CD4-positive, alpha-beta memory T cell (primary cell): ENCODE measurements at regions not wholly inside any gene's neighbourhood (a gene's known extent, or its start where the extent isn't known, plus 50 kb on each side); places are given as distances from the start of the nearest gene placed in this dataset.

ENCODE experiments used
- CTCF ChIA-PET: fragments of 350-600 bp; sonication (Branson Sonifier 250); formaldehyde crosslinking; loops from one replicate; lab custom pipeline; 2021; ENCODE audit warnings: inconsistent platforms; ENCODE audit not compliant: partially characterized antibody; lab: Charles Lee
- POLR2A ChIA-PET: fragments of 350-600 bp; sonication (Branson Sonifier 250); formaldehyde crosslinking; loops from one replicate; lab custom pipeline; 2021; ENCODE audit not compliant: partially characterized antibody; lab: Charles Lee
- DNase-seq, 5 donors: peaks; one replicate each; pipeline versions ENCODE4 v3.0.0 to v3.0.0-alpha.2; 2020 to 2022; ENCODE audit warnings: mixed read lengths in 1 of 5
- H3K27ac ChIP-seq: one replicate; pipeline ENCODE4 v1.7.0; 2013; ENCODE audit warnings: low read depth, low read length
- H3K27me3 ChIP-seq: 2 replicates; pipeline ENCODE4 v1.7.0; 2013; ENCODE audit warnings: mild to moderate bottlenecking, low read length, moderate library complexity; ENCODE audit not compliant: insufficient read depth
- H3K36me3 ChIP-seq: 2 replicates; pipeline ENCODE4 v1.7.0; 2013; ENCODE audit warnings: mild to moderate bottlenecking, low read length, moderate library complexity; ENCODE audit not compliant: insufficient read depth
- H3K4me1 ChIP-seq: 2 replicates; pipeline ENCODE4 v1.7.0; 2013; ENCODE audit warnings: mild to moderate bottlenecking, low read length, moderate library complexity; ENCODE audit not compliant: insufficient read depth
- H3K4me3 ChIP-seq, 2 donors: one replicate each; pipeline ENCODE4 v1.7.0; 2013; ENCODE audit warnings: low read length in 2 of 2, mild to moderate bottlenecking in 1 of 2
- H3K9me3 ChIP-seq, 2 donors: one replicate each; pipeline ENCODE4 v1.7.0; 2013; ENCODE audit warnings: low read length in 2 of 2, control low read depth in 1 of 2; ENCODE audit not compliant: control insufficient read depth in 1 of 2
- H3K27ac Mint-ChIP-seq, 7 donors: one replicate each; pipeline ENCODE4 v1.8.0; 2020 to 2021; ENCODE audit warnings: mixed read lengths in 7 of 7, mild to moderate bottlenecking in 6 of 7, inconsistent platforms in 3 of 7, moderate library complexity in 3 of 7
- H3K27me3 Mint-ChIP-seq, 2 donors: one replicate each; pipeline ENCODE4 v1.8.0; 2020 to 2021; ENCODE audit warnings: mixed read lengths in 2 of 2
- H3K36me3 Mint-ChIP-seq, 2 donors: one replicate each; pipeline ENCODE4 v1.8.0; 2020 to 2021; ENCODE audit warnings: mixed read lengths in 2 of 2, inconsistent platforms in 1 of 2, mild to moderate bottlenecking in 1 of 2
- H3K4me1 Mint-ChIP-seq, 4 donors: one replicate each; pipeline ENCODE4 v1.8.0; 2020 to 2021; ENCODE audit warnings: mixed read lengths in 4 of 4, mild to moderate bottlenecking in 1 of 4
- H3K4me3 Mint-ChIP-seq, 8 donors: one replicate each; pipeline ENCODE4 v1.8.0; 2020 to 2021; ENCODE audit warnings: mixed read lengths in 8 of 8, mild to moderate bottlenecking in 7 of 8, moderate library complexity in 6 of 8, inconsistent platforms in 3 of 8
- H3K9me3 Mint-ChIP-seq, 8 donors: one replicate each; pipeline ENCODE4 v1.8.0; 2020 to 2021; ENCODE audit warnings: mixed read lengths in 8 of 8, mild to moderate bottlenecking in 5 of 8, inconsistent platforms in 3 of 8, moderate library complexity in 1 of 8
- intact Hi-C: fragments of 100-400 bp; cut with micrococcal nuclease; formaldehyde crosslinking; loops from one replicate; pipeline ENCODE4 v1.15.1; 2023

- H3K9me3 ChIP-seq: no peaks in the 10 kb centered on the region
- H3K4me3 ChIP-seq: no peak overlapping the region
- Mint-ChIP-seq H3K27ac (no peak overlapping the region), H3K36me3 (no peaks in the 10 kb centered on the region), H3K4me1 (no peaks in the 10 kb centered on the region), H3K4me3 (no peak overlapping the region), H3K27me3 (peaks cover 2 to 7% of the 10 kb centered on the region in 2 donors), H3K9me3 (peaks cover 0 to 1% (median 0%) of the 10 kb centered on the region in 8 donors)
- POLR2A ChIA-PET: no interaction called here
- H3K27me3 ChIP-seq: no peaks in the 10 kb centered on the region
- no peak for DNase-seq
- intact Hi-C loops: no loop called here
- no peaks in the 10 kb centered on the region for H3K4me1 ChIP-seq
- no peak overlapping the region for H3K27ac ChIP-seq
- H3K36me3 ChIP-seq: no peaks in the 10 kb centered on the region
- CTCF ChIA-PET: no interaction called here
Measured at GRCh38 chr3:66152336-66152735, 68.5 kb upstream of the SLC25A26 start.

GRCh38 chr3:66150977-66151376 is 69.8 kb upstream of the SLC25A26 start:
- ChIA-PET POLR2A (no interaction called here), CTCF (no interaction called here)
- Mint-ChIP-seq H3K9me3 (peaks cover 0 to 1% (median 0%) of the 10 kb centered on the region in 8 donors), H3K27ac (no peak overlapping the region), H3K27me3 (peaks cover 2 to 7% of the 10 kb centered on the region in 2 donors), H3K36me3 (no peaks in the 10 kb centered on the region), H3K4me3 (no peak overlapping the region), H3K4me1 (no peaks in the 10 kb centered on the region)
- no peak for DNase-seq
- intact Hi-C loops: no loop called here
- no peaks in the 10 kb centered on the region for H3K9me3 ChIP-seq
- H3K36me3 ChIP-seq: no peaks in the 10 kb centered on the region
- H3K27me3 ChIP-seq: no peaks in the 10 kb centered on the region
- H3K27ac ChIP-seq: no peak overlapping the region
- H3K4me3 ChIP-seq: no peak overlapping the region
- H3K4me1 ChIP-seq: no peaks in the 10 kb centered on the region

GRCh38 chr3:66149269-66149668 is 71.5 kb upstream of the SLC25A26 start:
- intact Hi-C loops: no loop called here
- POLR2A ChIA-PET: no interaction called here
- Mint-ChIP-seq H3K4me1 (no peaks in the 10 kb centered on the region), H3K36me3 (no peaks in the 10 kb centered on the region), H3K27me3 (peaks cover 0 to 5% of the 10 kb centered on the region in 2 donors), H3K4me3 (no peak overlapping the region), H3K9me3 (no peaks in the 10 kb centered on the region), H3K27ac (no peak overlapping the region)
- Histone ChIP-seq H3K27ac (no peak overlapping the region), H3K27me3 (no peaks in the 10 kb centered on the region), H3K9me3 (no peaks in the 10 kb centered on the region), H3K4me3 (no peak overlapping the region), H3K4me1 (no peaks in the 10 kb centered on the region), H3K36me3 (no peaks in the 10 kb centered on the region)
- DNase-seq: no peak
- CTCF ChIA-PET: no interaction called here

- CTCF ChIA-PET: no interaction called here
- H3K9me3 Mint-ChIP-seq: peaks cover 0 to 1% (median 0%) of the 10 kb centered on the region in 8 donors
Measured at GRCh38 chr3:66145408-66145733, 75.4 kb upstream of the SLC25A26 start.

GRCh38 chr3:66144568-66145407 is 76.0 kb upstream of the SLC25A26 start:
- ChIA-PET POLR2A (no interaction called here), CTCF (no interaction called here)
- Histone ChIP-seq H3K4me3 (no peak overlapping the region), H3K36me3 (no peaks in the 10 kb centered on the region), H3K27ac (no peak overlapping the region), H3K27me3 (no peaks in the 10 kb centered on the region), H3K9me3 (no peaks in the 10 kb centered on the region), H3K4me1 (no peaks in the 10 kb centered on the region)
- H3K9me3 Mint-ChIP-seq: peaks cover 0 to 1% (median 0%) of the 10 kb centered on the region in 8 donors
- H3K4me3 Mint-ChIP-seq: no peak overlapping the region
- H3K27me3 Mint-ChIP-seq: peaks cover 0 to 4% of the 10 kb centered on the region in 2 donors
- DNase-seq: no peak
- no peaks in the 10 kb centered on the region for H3K36me3 Mint-ChIP-seq
- H3K4me1 Mint-ChIP-seq: no peaks in the 10 kb centered on the region
- no peak overlapping the region for H3K27ac Mint-ChIP-seq
- intact Hi-C loops: no loop called here

More at GRCh38 chr3:66145408-66145733, 75.4 kb upstream of the SLC25A26 start:
- no peak for DNase-seq
- H3K27me3 Mint-ChIP-seq: peaks cover 0 to 4% of the 10 kb centered on the region in 2 donors
- Histone ChIP-seq H3K27ac (no peak overlapping the region), H3K4me3 (no peak overlapping the region), H3K9me3 (no peaks in the 10 kb centered on the region), H3K4me1 (no peaks in the 10 kb centered on the region), H3K27me3 (no peaks in the 10 kb centered on the region), H3K36me3 (no peaks in the 10 kb centered on the region)
- H3K4me1 Mint-ChIP-seq: no peaks in the 10 kb centered on the region
- POLR2A ChIA-PET: no interaction called here
- no peaks in the 10 kb centered on the region for H3K36me3 Mint-ChIP-seq
- H3K27ac Mint-ChIP-seq: no peak overlapping the region
- H3K4me3 Mint-ChIP-seq: no peak overlapping the region
- intact Hi-C loops: no loop called here

- no peaks in the 10 kb centered on the region for H3K27me3 ChIP-seq
- DNase-seq: no peak
- no peak overlapping the region for H3K4me3 Mint-ChIP-seq
- H3K9me3 Mint-ChIP-seq: peaks cover 0 to 1% (median 0%) of the 10 kb centered on the region in 8 donors
- no peak overlapping the region for H3K27ac ChIP-seq
- H3K36me3 ChIP-seq: no peaks in the 10 kb centered on the region
- no peaks in the 10 kb centered on the region for H3K9me3 ChIP-seq
- ChIA-PET POLR2A (no interaction called here), CTCF (no interaction called here)
- no peak overlapping the region for H3K4me3 ChIP-seq
- peaks cover 0 to 1% of the 10 kb centered on the region in 2 donors for H3K27me3 Mint-ChIP-seq
- H3K36me3 Mint-ChIP-seq: no peaks in the 10 kb centered on the region
- intact Hi-C loops: no loop called here
- no peak overlapping the region for H3K27ac Mint-ChIP-seq
- H3K4me1 Mint-ChIP-seq: no peaks in the 10 kb centered on the region
- no peaks in the 10 kb centered on the region for H3K4me1 ChIP-seq
Measured at GRCh38 chr3:66142079-66142478, 78.7 kb upstream of the SLC25A26 start.

- Mint-ChIP-seq H3K9me3 (peaks cover 0 to 1% (median 0%) of the 10 kb centered on the region in 8 donors), H3K4me3 (no peak overlapping the region), H3K27ac (no peak overlapping the region), H3K27me3 (peaks cover 0 to 1% of the 10 kb centered on the region in 2 donors), H3K36me3 (no peaks in the 10 kb centered on the region), H3K4me1 (no peaks in the 10 kb centered on the region)
- Histone ChIP-seq H3K9me3 (no peaks in the 10 kb centered on the region), H3K4me1 (no peaks in the 10 kb centered on the region), H3K36me3 (no peaks in the 10 kb centered on the region), H3K4me3 (no peak overlapping the region), H3K27me3 (no peaks in the 10 kb centered on the region), H3K27ac (no peak overlapping the region)
- POLR2A ChIA-PET: no interaction called here
- intact Hi-C loops: no loop called here
- CTCF ChIA-PET: no interaction called here
- DNase-seq: no peak
Measured at GRCh38 chr3:66140743-66141372, 79.9 kb upstream of the SLC25A26 start.
